Liver (tissue), 8 donors: ENCODE measurements at regions not wholly inside any gene's neighbourhood (a gene's known extent, or its start where the extent isn't known, plus 50 kb on each side); places are given as distances from the start of the nearest gene placed in this dataset.

Experiments used
- DNase-seq: peaks from one replicate; pipeline ENCODE4 v3.0.0-alpha.2; 2017; ENCODE audit warnings: low spot score
- H3K27ac ChIP-seq, 2 donors: one replicate each; pipeline ENCODE4 v1.7.0; 2013; ENCODE audit warnings: inconsistent platforms in 2 of 2, low read length in 2 of 2, control low read depth in 1 of 2, low read depth in 1 of 2, mild to moderate bottlenecking in 1 of 2
- H3K27me3 ChIP-seq, 4 donors: one replicate each; pipeline versions ENCODE4 v1.6.1 to v1.7.0; 2013; ENCODE audit warnings: low read length in 3 of 4, inconsistent platforms in 1 of 4, mild to moderate bottlenecking in 1 of 4, moderate library complexity in 1 of 4; ENCODE audit not compliant: control insufficient read depth in 4 of 4, insufficient read depth in 4 of 4
- H3K36me3 ChIP-seq, 4 donors: one replicate each; pipeline versions ENCODE4 v1.6.1 to v1.7.0; 2013; ENCODE audit warnings: low read length in 3 of 4, mild to moderate bottlenecking in 3 of 4, low read depth in 1 of 4, moderate library complexity in 1 of 4; ENCODE audit not compliant: control insufficient read depth in 4 of 4, insufficient read depth in 3 of 4
- H3K4me1 ChIP-seq, 4 donors: one replicate each; pipeline versions ENCODE4 v1.6.1 to v1.7.0; 2013; ENCODE audit warnings: low read length in 3 of 4, mild to moderate bottlenecking in 3 of 4, moderate library complexity in 1 of 4; ENCODE audit not compliant: control insufficient read depth in 4 of 4, insufficient read depth in 4 of 4
- H3K4me3 ChIP-seq, 3 donors: one replicate each; pipeline versions ENCODE4 v1.6.1 to v1.7.0; 2013; ENCODE audit warnings: low read length in 3 of 3, control low read depth in 1 of 3, low read depth in 1 of 3, mild to moderate bottlenecking in 1 of 3
- H3K9ac ChIP-seq, 2 donors: one replicate each; pipeline ENCODE4 v1.7.0; 2013; ENCODE audit warnings: low read length in 2 of 2, mild to moderate bottlenecking in 2 of 2, moderate library complexity in 2 of 2, control low read depth in 1 of 2, low read depth in 1 of 2
- H3K9me3 ChIP-seq, 4 donors: one replicate each; pipeline versions ENCODE4 v1.6.1 to v1.7.0; 2013; ENCODE audit warnings: low read length in 3 of 4; ENCODE audit not compliant: control insufficient read depth in 4 of 4
- EGR1 ChIP-seq, 2 donors: IDR thresholded peaks; 2 replicates each; pipeline ENCODE4 v1.6.1; 2016 to 2018; ENCODE audit warnings: antibody characterized with exemption in 2 of 2, low read depth in 2 of 2
- FOXA1 ChIP-seq: IDR thresholded peaks from 2 replicates; pipeline ENCODE4 v1.6.1; 2016; ENCODE audit warnings: antibody characterized with exemption
- FOXA2 ChIP-seq: IDR thresholded peaks from 2 replicates; pipeline ENCODE4 v1.6.1; 2016; ENCODE audit warnings: antibody characterized with exemption
- GABPA ChIP-seq, 2 donors: IDR thresholded peaks in 1 of 2; conservative IDR thresholded peaks in 1 of 2; 2 replicates each; pipeline ENCODE4 v1.6.1; 2016; ENCODE audit warnings: antibody characterized with exemption in 2 of 2, mild to moderate bottlenecking in 1 of 2, moderate library complexity in 1 of 2
- HNF4A ChIP-seq, 2 donors: conservative IDR thresholded peaks; 2 replicates each; pipeline ENCODE4 v1.6.1; 2016; ENCODE audit warnings: antibody characterized with exemption in 2 of 2, mild to moderate bottlenecking in 2 of 2
- HNF4G ChIP-seq: IDR thresholded peaks from 2 replicates; pipeline ENCODE4 v1.6.1; 2016; ENCODE audit warnings: antibody characterized with exemption
- JUND ChIP-seq, 2 donors: IDR thresholded peaks; 2 replicates each; pipeline ENCODE4 v1.6.1; 2016; ENCODE audit warnings: antibody characterized with exemption in 2 of 2
- NR2F2 ChIP-seq: IDR thresholded peaks from 2 replicates; pipeline ENCODE4 v1.6.1; 2016; ENCODE audit warnings: antibody characterized with exemption
- RAD21 ChIP-seq, 2 donors: IDR thresholded peaks; 2 replicates each; pipeline ENCODE4 v1.6.1; 2016; ENCODE audit warnings: antibody characterized with exemption in 2 of 2, mild to moderate bottlenecking in 2 of 2
- RXRA ChIP-seq, 2 donors: IDR thresholded peaks; 2 replicates each; pipeline ENCODE4 v1.6.1; 2017 to 2018; ENCODE audit warnings: antibody characterized with exemption in 2 of 2, mild to moderate bottlenecking in 1 of 2
- SP1 ChIP-seq: IDR thresholded peaks from 2 replicates; pipeline ENCODE4 v1.6.1; 2018; ENCODE audit warnings: antibody characterized with exemption, mild to moderate bottlenecking
- TAF1 ChIP-seq: conservative IDR thresholded peaks from 2 replicates; pipeline ENCODE4 v1.6.1; 2016; ENCODE audit warnings: antibody characterized with exemption, mild to moderate bottlenecking
- YY1 ChIP-seq: IDR thresholded peaks from 2 replicates; pipeline ENCODE4 v1.6.1; 2016; ENCODE audit warnings: antibody characterized with exemption, mild to moderate bottlenecking
- WGBS: extraction: QIAGEN DNeasy Blood & Tissue Kit; methylation state at CpG from one replicate; pipeline ENCODE4 v1.1.7; 2013; 5-methylcytosine and 5-hydroxymethylcytosine counted together
- TF ChIP-seq, protein P1 (sequence below): IDR thresholded peaks from 2 replicates; pipeline ENCODE4 v1.6.1; 2016; ENCODE audit warnings: antibody characterized with exemption, mild to moderate bottlenecking
- TF ChIP-seq, protein P2 (sequence below): IDR thresholded peaks from 2 replicates; pipeline ENCODE4 v1.6.1; 2016; ENCODE audit warnings: antibody characterized with exemption
- TF ChIP-seq, protein P3 (sequence below): IDR thresholded peaks from 2 replicates; pipeline ENCODE4 v1.6.1; 2016; ENCODE audit warnings: antibody characterized with exemption
- TF ChIP-seq, protein P4 (sequence below): fragments of 150-350 bp; IDR thresholded peaks from 2 replicates; pipeline ENCODE4 v1.5.1; 2017; ENCODE audit warnings: improper control_type of control experiment, low read depth, low read length; ENCODE audit not compliant: missing input control
- TF ChIP-seq, protein P5 (sequence below): IDR thresholded peaks from 2 replicates; pipeline ENCODE4 v1.6.1; 2016; ENCODE audit warnings: antibody characterized with exemption
- donor health status: healthy.
- donor health status: healthy.
- donor health status: healthy.
- donor health status: healthy.
- donor health status: healthy.

DNA sequence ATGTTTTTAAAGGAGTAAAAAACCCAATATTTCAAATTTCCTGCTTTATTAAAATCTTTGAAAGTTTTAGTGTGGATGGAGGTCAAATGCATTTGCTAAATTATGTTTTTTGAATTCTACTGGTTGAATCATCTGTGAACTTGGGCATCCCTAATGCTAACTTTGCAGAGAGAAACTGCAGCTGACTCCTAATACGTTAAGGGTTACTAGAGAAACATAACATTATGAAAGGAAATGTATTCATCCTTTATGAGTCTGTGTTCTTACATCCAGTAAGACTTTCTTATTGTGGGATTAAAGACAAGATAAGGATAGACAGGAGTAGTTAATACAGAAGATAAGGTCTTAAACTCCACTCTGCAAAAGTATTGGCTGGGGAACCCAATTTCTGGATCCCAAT is 140.6 kb downstream of the FAM124B start:
- WGBS = 86% methylated on average over 1 of the region's 1 CpG
- Histone ChIP-seq H3K27ac (no peak overlapping the region), H3K4me3 (no peak overlapping the region), H3K27me3 (no peaks in the 10 kb centered on the region), H3K4me1 (no peaks in the 10 kb centered on the region), H3K9ac (no peak overlapping the region), H3K9me3 (no peaks in the 10 kb centered on the region), H3K36me3 (no peaks in the 10 kb centered on the region)
- DNase-seq = no peak
- TF ChIP-seq RAD21 (IDR thresholded peaks at IDR 0.05) (no peak), YY1 (no peak), HNF4G (no peak), FOXA1 (no peak), SP1 (no peak), RXRA (IDR thresholded peaks at IDR 0.05) (no peak), GABPA (IDR thresholded peaks at IDR 0.05 in 1 of 2, conservative IDR thresholded peaks at IDR 0.05 in 1 of 2) (no peak), FOXA2 (no peak), EGR1 (IDR thresholded peaks at IDR 0.05; ENCODE audit: low read depth in 2 of 2) (no peak), HNF4A (conservative IDR thresholded peaks at IDR 0.05) (no peak), NR2F2 (no peak), JUND (IDR thresholded peaks at IDR 0.05) (no peak), TAF1 (no peak)
- TF ChIP-seq, protein P1, sequence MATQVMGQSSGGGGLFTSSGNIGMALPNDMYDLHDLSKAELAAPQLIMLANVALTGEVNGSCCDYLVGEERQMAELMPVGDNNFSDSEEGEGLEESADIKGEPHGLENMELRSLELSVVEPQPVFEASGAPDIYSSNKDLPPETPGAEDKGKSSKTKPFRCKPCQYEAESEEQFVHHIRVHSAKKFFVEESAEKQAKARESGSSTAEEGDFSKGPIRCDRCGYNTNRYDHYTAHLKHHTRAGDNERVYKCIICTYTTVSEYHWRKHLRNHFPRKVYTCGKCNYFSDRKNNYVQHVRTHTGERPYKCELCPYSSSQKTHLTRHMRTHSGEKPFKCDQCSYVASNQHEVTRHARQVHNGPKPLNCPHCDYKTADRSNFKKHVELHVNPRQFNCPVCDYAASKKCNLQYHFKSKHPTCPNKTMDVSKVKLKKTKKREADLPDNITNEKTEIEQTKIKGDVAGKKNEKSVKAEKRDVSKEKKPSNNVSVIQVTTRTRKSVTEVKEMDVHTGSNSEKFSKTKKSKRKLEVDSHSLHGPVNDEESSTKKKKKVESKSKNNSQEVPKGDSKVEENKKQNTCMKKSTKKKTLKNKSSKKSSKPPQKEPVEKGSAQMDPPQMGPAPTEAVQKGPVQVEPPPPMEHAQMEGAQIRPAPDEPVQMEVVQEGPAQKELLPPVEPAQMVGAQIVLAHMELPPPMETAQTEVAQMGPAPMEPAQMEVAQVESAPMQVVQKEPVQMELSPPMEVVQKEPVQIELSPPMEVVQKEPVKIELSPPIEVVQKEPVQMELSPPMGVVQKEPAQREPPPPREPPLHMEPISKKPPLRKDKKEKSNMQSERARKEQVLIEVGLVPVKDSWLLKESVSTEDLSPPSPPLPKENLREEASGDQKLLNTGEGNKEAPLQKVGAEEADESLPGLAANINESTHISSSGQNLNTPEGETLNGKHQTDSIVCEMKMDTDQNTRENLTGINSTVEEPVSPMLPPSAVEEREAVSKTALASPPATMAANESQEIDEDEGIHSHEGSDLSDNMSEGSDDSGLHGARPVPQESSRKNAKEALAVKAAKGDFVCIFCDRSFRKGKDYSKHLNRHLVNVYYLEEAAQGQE = no peak
- TF ChIP-seq, protein P2, sequence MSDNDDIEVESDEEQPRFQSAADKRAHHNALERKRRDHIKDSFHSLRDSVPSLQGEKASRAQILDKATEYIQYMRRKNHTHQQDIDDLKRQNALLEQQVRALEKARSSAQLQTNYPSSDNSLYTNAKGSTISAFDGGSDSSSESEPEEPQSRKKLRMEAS = no peak
- TF ChIP-seq, protein P3, sequence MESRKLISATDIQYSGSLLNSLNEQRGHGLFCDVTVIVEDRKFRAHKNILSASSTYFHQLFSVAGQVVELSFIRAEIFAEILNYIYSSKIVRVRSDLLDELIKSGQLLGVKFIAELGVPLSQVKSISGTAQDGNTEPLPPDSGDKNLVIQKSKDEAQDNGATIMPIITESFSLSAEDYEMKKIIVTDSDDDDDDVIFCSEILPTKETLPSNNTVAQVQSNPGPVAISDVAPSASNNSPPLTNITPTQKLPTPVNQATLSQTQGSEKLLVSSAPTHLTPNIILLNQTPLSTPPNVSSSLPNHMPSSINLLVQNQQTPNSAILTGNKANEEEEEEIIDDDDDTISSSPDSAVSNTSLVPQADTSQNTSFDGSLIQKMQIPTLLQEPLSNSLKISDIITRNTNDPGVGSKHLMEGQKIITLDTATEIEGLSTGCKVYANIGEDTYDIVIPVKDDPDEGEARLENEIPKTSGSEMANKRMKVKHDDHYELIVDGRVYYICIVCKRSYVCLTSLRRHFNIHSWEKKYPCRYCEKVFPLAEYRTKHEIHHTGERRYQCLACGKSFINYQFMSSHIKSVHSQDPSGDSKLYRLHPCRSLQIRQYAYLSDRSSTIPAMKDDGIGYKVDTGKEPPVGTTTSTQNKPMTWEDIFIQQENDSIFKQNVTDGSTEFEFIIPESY = no peak
- TF ChIP-seq, protein P4, sequence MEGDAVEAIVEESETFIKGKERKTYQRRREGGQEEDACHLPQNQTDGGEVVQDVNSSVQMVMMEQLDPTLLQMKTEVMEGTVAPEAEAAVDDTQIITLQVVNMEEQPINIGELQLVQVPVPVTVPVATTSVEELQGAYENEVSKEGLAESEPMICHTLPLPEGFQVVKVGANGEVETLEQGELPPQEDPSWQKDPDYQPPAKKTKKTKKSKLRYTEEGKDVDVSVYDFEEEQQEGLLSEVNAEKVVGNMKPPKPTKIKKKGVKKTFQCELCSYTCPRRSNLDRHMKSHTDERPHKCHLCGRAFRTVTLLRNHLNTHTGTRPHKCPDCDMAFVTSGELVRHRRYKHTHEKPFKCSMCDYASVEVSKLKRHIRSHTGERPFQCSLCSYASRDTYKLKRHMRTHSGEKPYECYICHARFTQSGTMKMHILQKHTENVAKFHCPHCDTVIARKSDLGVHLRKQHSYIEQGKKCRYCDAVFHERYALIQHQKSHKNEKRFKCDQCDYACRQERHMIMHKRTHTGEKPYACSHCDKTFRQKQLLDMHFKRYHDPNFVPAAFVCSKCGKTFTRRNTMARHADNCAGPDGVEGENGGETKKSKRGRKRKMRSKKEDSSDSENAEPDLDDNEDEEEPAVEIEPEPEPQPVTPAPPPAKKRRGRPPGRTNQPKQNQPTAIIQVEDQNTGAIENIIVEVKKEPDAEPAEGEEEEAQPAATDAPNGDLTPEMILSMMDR = no peak
- TF ChIP-seq, protein P5, sequence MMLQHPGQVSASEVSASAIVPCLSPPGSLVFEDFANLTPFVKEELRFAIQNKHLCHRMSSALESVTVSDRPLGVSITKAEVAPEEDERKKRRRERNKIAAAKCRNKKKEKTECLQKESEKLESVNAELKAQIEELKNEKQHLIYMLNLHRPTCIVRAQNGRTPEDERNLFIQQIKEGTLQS = no peak
